Liver (tissue), 8 donors: ENCODE measurements at regions not wholly inside any gene's neighbourhood (a gene's known extent, or its start where the extent isn't known, plus 50 kb on each side); places are given as distances from the start of the nearest gene placed in this dataset.

Experiments
- DNase-seq: peaks from one replicate; pipeline ENCODE4 v3.0.0-alpha.2; 2017; ENCODE audit warnings: low spot score
- H3K27ac ChIP-seq, 2 donors: one replicate each; pipeline ENCODE4 v1.7.0; 2013; ENCODE audit warnings: inconsistent platforms in 2 of 2, low read length in 2 of 2, control low read depth in 1 of 2, low read depth in 1 of 2, mild to moderate bottlenecking in 1 of 2
- H3K27me3 ChIP-seq, 4 donors: one replicate each; pipeline versions ENCODE4 v1.6.1 to v1.7.0; 2013; ENCODE audit warnings: low read length in 3 of 4, inconsistent platforms in 1 of 4, mild to moderate bottlenecking in 1 of 4, moderate library complexity in 1 of 4; ENCODE audit not compliant: control insufficient read depth in 4 of 4, insufficient read depth in 4 of 4
- H3K36me3 ChIP-seq, 4 donors: one replicate each; pipeline versions ENCODE4 v1.6.1 to v1.7.0; 2013; ENCODE audit warnings: low read length in 3 of 4, mild to moderate bottlenecking in 3 of 4, low read depth in 1 of 4, moderate library complexity in 1 of 4; ENCODE audit not compliant: control insufficient read depth in 4 of 4, insufficient read depth in 3 of 4
- H3K4me1 ChIP-seq, 4 donors: one replicate each; pipeline versions ENCODE4 v1.6.1 to v1.7.0; 2013; ENCODE audit warnings: low read length in 3 of 4, mild to moderate bottlenecking in 3 of 4, moderate library complexity in 1 of 4; ENCODE audit not compliant: control insufficient read depth in 4 of 4, insufficient read depth in 4 of 4
- H3K4me3 ChIP-seq, 3 donors: one replicate each; pipeline versions ENCODE4 v1.6.1 to v1.7.0; 2013; ENCODE audit warnings: low read length in 3 of 3, control low read depth in 1 of 3, low read depth in 1 of 3, mild to moderate bottlenecking in 1 of 3
- H3K9ac ChIP-seq, 2 donors: one replicate each; pipeline ENCODE4 v1.7.0; 2013; ENCODE audit warnings: low read length in 2 of 2, mild to moderate bottlenecking in 2 of 2, moderate library complexity in 2 of 2, control low read depth in 1 of 2, low read depth in 1 of 2
- H3K9me3 ChIP-seq, 4 donors: one replicate each; pipeline versions ENCODE4 v1.6.1 to v1.7.0; 2013; ENCODE audit warnings: low read length in 3 of 4; ENCODE audit not compliant: control insufficient read depth in 4 of 4
- ATF3 ChIP-seq: IDR thresholded peaks from 2 replicates; pipeline ENCODE4 v1.6.1; 2016; ENCODE audit warnings: antibody characterized with exemption
- CTCF ChIP-seq: fragments of 150-350 bp; IDR thresholded peaks from 2 replicates; pipeline ENCODE4 v1.5.1; 2017; ENCODE audit warnings: improper control_type of control experiment, low read depth, low read length; ENCODE audit not compliant: missing input control
- EGR1 ChIP-seq, 2 donors: IDR thresholded peaks; 2 replicates each; pipeline ENCODE4 v1.6.1; 2016 to 2018; ENCODE audit warnings: antibody characterized with exemption in 2 of 2, low read depth in 2 of 2
- FOXA1 ChIP-seq: IDR thresholded peaks from 2 replicates; pipeline ENCODE4 v1.6.1; 2016; ENCODE audit warnings: antibody characterized with exemption
- FOXA2 ChIP-seq: IDR thresholded peaks from 2 replicates; pipeline ENCODE4 v1.6.1; 2016; ENCODE audit warnings: antibody characterized with exemption
- GABPA ChIP-seq, 2 donors: IDR thresholded peaks in 1 of 2; conservative IDR thresholded peaks in 1 of 2; 2 replicates each; pipeline ENCODE4 v1.6.1; 2016; ENCODE audit warnings: antibody characterized with exemption in 2 of 2, mild to moderate bottlenecking in 1 of 2, moderate library complexity in 1 of 2
- HNF4A ChIP-seq, 2 donors: conservative IDR thresholded peaks; 2 replicates each; pipeline ENCODE4 v1.6.1; 2016; ENCODE audit warnings: antibody characterized with exemption in 2 of 2, mild to moderate bottlenecking in 2 of 2
- JUND ChIP-seq, 2 donors: IDR thresholded peaks; 2 replicates each; pipeline ENCODE4 v1.6.1; 2016; ENCODE audit warnings: antibody characterized with exemption in 2 of 2
- MAX ChIP-seq: IDR thresholded peaks from 2 replicates; pipeline ENCODE4 v1.6.1; 2016; ENCODE audit warnings: antibody characterized with exemption
- NR2F2 ChIP-seq: IDR thresholded peaks from 2 replicates; pipeline ENCODE4 v1.6.1; 2016; ENCODE audit warnings: antibody characterized with exemption
- RAD21 ChIP-seq, 2 donors: IDR thresholded peaks; 2 replicates each; pipeline ENCODE4 v1.6.1; 2016; ENCODE audit warnings: antibody characterized with exemption in 2 of 2, mild to moderate bottlenecking in 2 of 2
- SP1 ChIP-seq: IDR thresholded peaks from 2 replicates; pipeline ENCODE4 v1.6.1; 2018; ENCODE audit warnings: antibody characterized with exemption, mild to moderate bottlenecking
- TAF1 ChIP-seq: conservative IDR thresholded peaks from 2 replicates; pipeline ENCODE4 v1.6.1; 2016; ENCODE audit warnings: antibody characterized with exemption, mild to moderate bottlenecking
- YY1 ChIP-seq: IDR thresholded peaks from 2 replicates; pipeline ENCODE4 v1.6.1; 2016; ENCODE audit warnings: antibody characterized with exemption, mild to moderate bottlenecking
- ZBTB33 ChIP-seq: IDR thresholded peaks from 2 replicates; pipeline ENCODE4 v1.6.1; 2016; ENCODE audit warnings: antibody characterized with exemption
- WGBS: extraction: QIAGEN DNeasy Blood & Tissue Kit; methylation state at CpG from one replicate; pipeline ENCODE4 v1.1.7; 2013; 5-methylcytosine and 5-hydroxymethylcytosine counted together
- donor health status: healthy.
- donor health status: healthy.
- donor health status: healthy.
- donor health status: healthy.
- donor health status: healthy.

- H3K36me3 ChIP-seq: no peaks in the 10 kb centered on the region
- 89% methylated on average over 7 of the region's 7 CpGs for WGBS
- DNase-seq: no peak
Measured at GRCh38 chr2:205860885-205861284, 178.6 kb downstream of the NRP2 start.

GRCh38 chr2:205860181-205860580 lies 177.9 kb downstream of the NRP2 start:
- H3K4me3 ChIP-seq: no peak overlapping the region
- no peak for TF ChIP-seq NR2F2
- TF ChIP-seq CTCF: no peak
- TF ChIP-seq HNF4A (conservative IDR thresholded peaks at IDR 0.05): no peak
- TF ChIP-seq RAD21 (IDR thresholded peaks at IDR 0.05): no peak
- H3K27ac ChIP-seq: no peak overlapping the region
- H3K27me3 ChIP-seq: no peaks in the 10 kb centered on the region
- no peaks in the 10 kb centered on the region for H3K36me3 ChIP-seq
- no peak overlapping the region for H3K9ac ChIP-seq
- 72% methylated on average over 9 of the region's 9 CpGs for WGBS
- no peak for DNase-seq
- H3K4me1 ChIP-seq: no peaks in the 10 kb centered on the region
- H3K9me3 ChIP-seq: no peaks in the 10 kb centered on the region

More at GRCh38 chr2:205860885-205861284, 178.6 kb downstream of the NRP2 start:
- no peaks in the 10 kb centered on the region for H3K9me3 ChIP-seq
- TF ChIP-seq RAD21 (IDR thresholded peaks at IDR 0.05) (no peak), MAX (no peak), JUND (IDR thresholded peaks at IDR 0.05) (no peak), YY1 (no peak), NR2F2 (no peak), HNF4A (conservative IDR thresholded peaks at IDR 0.05) (no peak), CTCF (no peak), SP1 (no peak), FOXA1 (no peak), FOXA2 (no peak), ZBTB33 (no peak), GABPA (IDR thresholded peaks at IDR 0.05 in 1 of 2, conservative IDR thresholded peaks at IDR 0.05 in 1 of 2) (no peak), EGR1 (IDR thresholded peaks at IDR 0.05; ENCODE audit: low read depth in 2 of 2) (no peak), TAF1 (no peak), ATF3 (no peak)
- H3K27me3 ChIP-seq: no peaks in the 10 kb centered on the region
- no peak overlapping the region for H3K27ac ChIP-seq
- no peaks in the 10 kb centered on the region for H3K4me1 ChIP-seq
- H3K9ac ChIP-seq: no peak overlapping the region
- H3K4me3 ChIP-seq: no peak overlapping the region
